Liver (tissue), 3 donors: ENCODE measurements at regions not wholly inside any gene's neighbourhood (a gene's known extent, or its start where the extent isn't known, plus 50 kb on each side); places are given as distances from the start of the nearest gene placed in this dataset.

Source experiments
- EGR1 ChIP-seq, 2 donors: IDR thresholded peaks; 2 replicates each; pipeline ENCODE4 v1.6.1; 2016 to 2018; ENCODE audit warnings: antibody characterized with exemption in 2 of 2, low read depth in 2 of 2
- FOXA1 ChIP-seq: IDR thresholded peaks from 2 replicates; pipeline ENCODE4 v1.6.1; 2016; ENCODE audit warnings: antibody characterized with exemption
- HNF4G ChIP-seq: IDR thresholded peaks from 2 replicates; pipeline ENCODE4 v1.6.1; 2016; ENCODE audit warnings: antibody characterized with exemption
- JUND ChIP-seq, 2 donors: IDR thresholded peaks; 2 replicates each; pipeline ENCODE4 v1.6.1; 2016; ENCODE audit warnings: antibody characterized with exemption in 2 of 2
- RAD21 ChIP-seq, 2 donors: IDR thresholded peaks; 2 replicates each; pipeline ENCODE4 v1.6.1; 2016; ENCODE audit warnings: antibody characterized with exemption in 2 of 2, mild to moderate bottlenecking in 2 of 2
- RXRA ChIP-seq, 2 donors: IDR thresholded peaks; 2 replicates each; pipeline ENCODE4 v1.6.1; 2017 to 2018; ENCODE audit warnings: antibody characterized with exemption in 2 of 2, mild to moderate bottlenecking in 1 of 2
- SP1 ChIP-seq: IDR thresholded peaks from 2 replicates; pipeline ENCODE4 v1.6.1; 2018; ENCODE audit warnings: antibody characterized with exemption, mild to moderate bottlenecking
- TAF1 ChIP-seq: conservative IDR thresholded peaks from 2 replicates; pipeline ENCODE4 v1.6.1; 2016; ENCODE audit warnings: antibody characterized with exemption, mild to moderate bottlenecking
- YY1 ChIP-seq: IDR thresholded peaks from 2 replicates; pipeline ENCODE4 v1.6.1; 2016; ENCODE audit warnings: antibody characterized with exemption, mild to moderate bottlenecking
- ZBTB33 ChIP-seq: IDR thresholded peaks from 2 replicates; pipeline ENCODE4 v1.6.1; 2016; ENCODE audit warnings: antibody characterized with exemption
- TF ChIP-seq, protein P1 (sequence below): fragments of 150-350 bp; IDR thresholded peaks from 2 replicates; pipeline ENCODE4 v1.5.1; 2017; ENCODE audit warnings: improper control_type of control experiment, low read depth, low read length; ENCODE audit not compliant: missing input control
- TF ChIP-seq, protein P2 (sequence below): IDR thresholded peaks from 2 replicates; pipeline ENCODE4 v1.6.1; 2016; ENCODE audit warnings: antibody characterized with exemption
- TF ChIP-seq, protein P3 (sequence below): IDR thresholded peaks from 2 replicates; pipeline ENCODE4 v1.6.1; 2016; ENCODE audit warnings: antibody characterized with exemption, mild to moderate bottlenecking
- donor health status: healthy.
- donor health status: healthy.

GRCh38 chr2:221710744-221711143 lies 138.6 kb upstream of the EPHA4 start:
- TF ChIP-seq, protein P1, sequence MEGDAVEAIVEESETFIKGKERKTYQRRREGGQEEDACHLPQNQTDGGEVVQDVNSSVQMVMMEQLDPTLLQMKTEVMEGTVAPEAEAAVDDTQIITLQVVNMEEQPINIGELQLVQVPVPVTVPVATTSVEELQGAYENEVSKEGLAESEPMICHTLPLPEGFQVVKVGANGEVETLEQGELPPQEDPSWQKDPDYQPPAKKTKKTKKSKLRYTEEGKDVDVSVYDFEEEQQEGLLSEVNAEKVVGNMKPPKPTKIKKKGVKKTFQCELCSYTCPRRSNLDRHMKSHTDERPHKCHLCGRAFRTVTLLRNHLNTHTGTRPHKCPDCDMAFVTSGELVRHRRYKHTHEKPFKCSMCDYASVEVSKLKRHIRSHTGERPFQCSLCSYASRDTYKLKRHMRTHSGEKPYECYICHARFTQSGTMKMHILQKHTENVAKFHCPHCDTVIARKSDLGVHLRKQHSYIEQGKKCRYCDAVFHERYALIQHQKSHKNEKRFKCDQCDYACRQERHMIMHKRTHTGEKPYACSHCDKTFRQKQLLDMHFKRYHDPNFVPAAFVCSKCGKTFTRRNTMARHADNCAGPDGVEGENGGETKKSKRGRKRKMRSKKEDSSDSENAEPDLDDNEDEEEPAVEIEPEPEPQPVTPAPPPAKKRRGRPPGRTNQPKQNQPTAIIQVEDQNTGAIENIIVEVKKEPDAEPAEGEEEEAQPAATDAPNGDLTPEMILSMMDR, result no peak
- TF ChIP-seq, protein P2, sequence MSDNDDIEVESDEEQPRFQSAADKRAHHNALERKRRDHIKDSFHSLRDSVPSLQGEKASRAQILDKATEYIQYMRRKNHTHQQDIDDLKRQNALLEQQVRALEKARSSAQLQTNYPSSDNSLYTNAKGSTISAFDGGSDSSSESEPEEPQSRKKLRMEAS, result no peak
- TF ChIP-seq FOXA1 (no peak), YY1 (no peak), EGR1 (IDR thresholded peaks at IDR 0.05; ENCODE audit: low read depth in 2 of 2) (no peak), SP1 (no peak), RXRA (IDR thresholded peaks at IDR 0.05) (no peak), TAF1 (no peak), RAD21 (IDR thresholded peaks at IDR 0.05) (no peak), HNF4G (no peak), ZBTB33 (no peak), JUND (IDR thresholded peaks at IDR 0.05) (no peak)
- TF ChIP-seq, protein P3, sequence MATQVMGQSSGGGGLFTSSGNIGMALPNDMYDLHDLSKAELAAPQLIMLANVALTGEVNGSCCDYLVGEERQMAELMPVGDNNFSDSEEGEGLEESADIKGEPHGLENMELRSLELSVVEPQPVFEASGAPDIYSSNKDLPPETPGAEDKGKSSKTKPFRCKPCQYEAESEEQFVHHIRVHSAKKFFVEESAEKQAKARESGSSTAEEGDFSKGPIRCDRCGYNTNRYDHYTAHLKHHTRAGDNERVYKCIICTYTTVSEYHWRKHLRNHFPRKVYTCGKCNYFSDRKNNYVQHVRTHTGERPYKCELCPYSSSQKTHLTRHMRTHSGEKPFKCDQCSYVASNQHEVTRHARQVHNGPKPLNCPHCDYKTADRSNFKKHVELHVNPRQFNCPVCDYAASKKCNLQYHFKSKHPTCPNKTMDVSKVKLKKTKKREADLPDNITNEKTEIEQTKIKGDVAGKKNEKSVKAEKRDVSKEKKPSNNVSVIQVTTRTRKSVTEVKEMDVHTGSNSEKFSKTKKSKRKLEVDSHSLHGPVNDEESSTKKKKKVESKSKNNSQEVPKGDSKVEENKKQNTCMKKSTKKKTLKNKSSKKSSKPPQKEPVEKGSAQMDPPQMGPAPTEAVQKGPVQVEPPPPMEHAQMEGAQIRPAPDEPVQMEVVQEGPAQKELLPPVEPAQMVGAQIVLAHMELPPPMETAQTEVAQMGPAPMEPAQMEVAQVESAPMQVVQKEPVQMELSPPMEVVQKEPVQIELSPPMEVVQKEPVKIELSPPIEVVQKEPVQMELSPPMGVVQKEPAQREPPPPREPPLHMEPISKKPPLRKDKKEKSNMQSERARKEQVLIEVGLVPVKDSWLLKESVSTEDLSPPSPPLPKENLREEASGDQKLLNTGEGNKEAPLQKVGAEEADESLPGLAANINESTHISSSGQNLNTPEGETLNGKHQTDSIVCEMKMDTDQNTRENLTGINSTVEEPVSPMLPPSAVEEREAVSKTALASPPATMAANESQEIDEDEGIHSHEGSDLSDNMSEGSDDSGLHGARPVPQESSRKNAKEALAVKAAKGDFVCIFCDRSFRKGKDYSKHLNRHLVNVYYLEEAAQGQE, result no peak
